ENCODE measurements at regions not wholly inside any gene's neighbourhood (a gene's known extent, or its start where the extent isn't known, plus 50 kb on each side); places are given as distances from the start of the nearest gene placed in this dataset.
"Not testable (repeated sequence)": the region's sequence is repeated elsewhere in the genome, so short reads cannot be mapped to it uniquely, and the experiment has no call there.

- DNase-seq, result no peak
Observed at GRCh38 chr2:171266102-171266501, 105.4 kb upstream of the TLK1 start.

GRCh38 chr2:171261529-171261928 is 100.8 kb upstream of the TLK1 start:
- not testable (repeated sequence) for DNase-seq

DNA sequence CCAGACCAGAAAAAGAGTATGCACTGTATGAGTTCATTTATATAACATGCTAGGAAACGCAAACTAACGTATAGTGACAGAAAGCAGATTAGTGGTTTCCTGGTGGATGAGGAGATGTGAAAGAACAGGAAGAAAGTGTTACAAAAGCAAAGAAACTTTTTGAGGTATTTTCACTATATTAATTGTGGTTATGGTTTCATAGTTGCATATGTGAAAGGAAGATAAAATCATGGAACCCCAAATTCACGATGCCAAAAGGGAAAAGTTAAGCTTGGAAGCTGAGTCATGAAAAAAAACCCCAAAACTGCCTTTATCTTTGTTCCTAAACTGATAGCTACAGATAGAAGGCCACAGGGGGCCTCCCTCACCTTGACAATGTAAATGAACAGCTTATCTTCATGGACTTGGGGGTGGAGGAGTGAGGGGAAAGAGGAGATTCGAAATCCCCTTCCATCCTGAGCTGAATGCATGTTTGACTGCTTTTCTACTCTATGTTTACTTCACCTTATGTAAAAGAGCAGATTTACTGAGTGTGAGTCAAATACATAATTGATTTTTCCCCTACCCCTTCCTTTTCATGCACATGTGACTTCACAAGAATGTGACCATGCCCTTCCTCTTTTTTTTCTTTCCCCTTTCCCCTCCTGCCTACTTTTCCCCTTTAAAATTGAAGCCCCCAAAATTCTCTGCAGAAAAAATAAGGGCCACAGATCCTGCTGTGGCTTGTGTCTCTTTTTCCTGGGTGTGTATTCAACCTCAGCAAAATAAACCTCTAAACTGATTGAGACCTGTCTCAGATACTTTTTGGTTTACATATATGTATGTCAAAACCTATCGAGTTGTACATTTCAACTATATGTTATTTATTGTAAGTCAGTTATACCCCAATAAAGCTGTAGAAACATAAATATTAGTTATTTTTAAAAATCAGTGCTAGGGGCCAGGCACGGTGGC is 100.1 kb upstream of the TLK1 start:
- peak; percentile 17 for DNase-seq

GRCh38 chr2:171254666-171255065 is 94.0 kb upstream of the TLK1 start:
- DNase-seq, result no peak

- no peak for DNase-seq
Observed at GRCh38 chr2:171253900-171254650, 93.4 kb upstream of the TLK1 start.

- DNase-seq, result no peak
Observed at GRCh38 chr2:171253279-171253678, 92.6 kb upstream of the TLK1 start.

DNA sequence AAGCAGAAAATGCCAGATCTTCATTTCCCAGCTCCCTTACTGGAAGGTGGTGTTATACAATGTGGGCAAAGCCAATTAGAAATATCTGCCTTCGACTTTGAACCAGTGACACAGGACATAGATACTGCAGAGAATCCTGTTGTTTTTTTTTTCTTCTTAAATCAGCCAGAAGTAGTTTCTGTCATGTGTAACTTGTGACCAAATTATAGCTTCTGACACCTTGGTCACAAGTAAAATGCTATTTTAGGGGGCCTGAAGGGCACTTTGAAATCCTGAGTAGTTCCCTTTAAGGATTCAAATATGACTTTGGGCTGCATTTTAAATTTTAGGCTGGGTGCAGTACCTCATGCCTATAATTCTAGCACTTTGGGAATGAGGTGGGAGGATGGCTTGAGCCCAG is 89.0 kb upstream of the TLK1 start:
- no peak for DNase-seq

DNA sequence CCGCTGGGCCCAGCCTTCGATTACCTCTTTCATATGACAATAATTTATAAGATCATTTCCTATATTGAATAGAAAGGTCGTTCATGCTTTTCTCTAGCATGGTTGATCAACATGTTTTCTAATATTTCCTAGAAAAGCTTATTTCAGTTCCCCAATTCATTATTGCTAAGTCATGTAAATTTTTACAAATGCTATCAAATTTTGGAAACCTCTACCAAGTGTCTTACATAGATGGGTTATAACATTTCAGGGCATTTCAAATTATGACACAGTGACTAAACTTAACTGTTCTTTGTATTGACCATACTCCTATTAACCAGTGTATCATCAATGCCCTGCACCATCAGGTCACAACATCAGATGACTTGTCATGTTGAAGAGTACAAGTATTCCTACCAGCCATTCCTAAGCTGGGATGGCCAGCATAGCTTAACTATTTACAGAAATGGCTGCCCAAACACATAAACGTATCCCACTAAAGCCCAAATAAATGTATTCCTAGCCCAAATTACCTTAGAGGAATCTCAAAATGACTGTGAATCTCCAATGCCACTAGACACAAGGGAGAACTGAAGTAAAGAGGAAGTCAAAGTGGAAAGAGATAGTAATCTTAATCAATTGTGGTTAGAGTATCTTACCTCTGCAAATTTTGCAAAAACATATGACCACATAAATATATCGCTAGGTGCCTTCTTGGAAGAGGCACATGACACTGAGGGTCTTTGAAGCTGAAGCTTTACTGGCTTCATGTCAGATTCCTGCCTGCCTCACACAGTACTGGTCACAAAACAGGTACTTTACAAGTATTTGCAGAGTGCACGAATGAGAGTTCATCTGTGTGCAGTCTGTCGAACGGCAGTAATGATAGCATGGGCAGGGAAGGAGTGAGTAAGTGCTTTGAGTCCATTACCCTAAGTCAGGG is 87.3 kb upstream of the TLK1 start:
- DNase-seq, result peak; percentile 1

DNA sequence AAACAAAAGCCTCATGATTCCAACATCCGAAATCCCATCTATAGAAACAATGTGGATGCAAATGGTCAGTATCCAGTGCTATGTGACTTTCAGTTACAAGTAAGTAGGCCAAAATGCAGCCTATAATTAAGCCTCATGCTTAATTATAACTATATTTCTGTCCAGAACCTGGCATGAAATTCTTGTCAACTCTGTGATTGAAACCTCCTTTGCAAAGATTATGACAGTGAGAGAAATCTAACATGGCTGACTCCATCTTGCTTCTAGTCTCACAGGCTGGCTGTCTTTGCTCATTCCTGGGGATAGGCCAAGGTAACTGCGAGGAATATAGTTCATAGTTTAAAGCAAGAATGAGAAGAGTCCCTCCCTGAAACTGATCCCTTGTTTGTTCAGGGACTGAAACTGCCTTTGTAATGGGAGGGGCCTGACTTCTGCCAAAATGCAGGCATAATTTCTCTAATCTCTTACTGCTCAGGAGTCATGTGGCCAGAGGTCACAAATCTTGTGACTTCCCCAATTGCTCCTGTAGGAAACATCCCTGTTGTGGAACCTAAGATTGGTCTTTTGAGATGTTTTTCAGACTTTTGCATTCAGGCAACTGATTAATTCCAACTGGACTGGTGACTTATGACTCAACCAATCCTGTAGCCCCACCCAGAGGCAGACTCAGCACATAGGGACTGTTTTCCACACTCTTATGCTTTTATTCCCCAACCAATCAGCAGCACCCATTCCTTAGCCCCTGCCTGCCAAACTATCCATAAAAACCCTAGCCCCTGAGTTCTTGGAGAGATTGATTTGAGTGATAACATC is 84.5 kb upstream of the TLK1 start:
- no peak for DNase-seq

GRCh38 chr2:171244466-171244969 is 83.8 kb upstream of the TLK1 start:
- no peak for DNase-seq

GRCh38 chr2:171241771-171242170 is 81.1 kb upstream of the TLK1 start:
- DNase-seq, result no peak

DNA sequence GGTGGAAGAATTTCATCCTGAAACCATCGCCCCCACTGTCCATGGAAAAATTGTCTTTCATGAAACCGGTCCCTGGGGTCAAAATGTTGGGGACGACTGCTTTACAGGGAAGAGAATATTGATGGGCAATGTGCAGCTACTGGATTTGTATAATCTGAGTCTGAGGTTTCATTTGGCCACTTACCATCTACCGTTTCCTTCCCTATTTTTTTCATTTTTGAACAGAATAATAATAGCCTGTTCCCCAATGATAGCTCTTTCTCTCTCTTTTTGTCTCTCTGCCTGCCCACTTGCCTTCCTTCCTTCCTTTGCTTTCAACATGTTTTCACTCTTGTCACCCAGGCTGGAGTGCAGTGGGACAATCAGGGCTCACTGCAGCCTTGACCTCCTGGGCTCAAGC is 78.3 kb upstream of the TLK1 start:
- no peak for DNase-seq

- DNase-seq, result no peak
Observed at GRCh38 chr2:171237751-171238505, 77.2 kb upstream of the TLK1 start.

DNA sequence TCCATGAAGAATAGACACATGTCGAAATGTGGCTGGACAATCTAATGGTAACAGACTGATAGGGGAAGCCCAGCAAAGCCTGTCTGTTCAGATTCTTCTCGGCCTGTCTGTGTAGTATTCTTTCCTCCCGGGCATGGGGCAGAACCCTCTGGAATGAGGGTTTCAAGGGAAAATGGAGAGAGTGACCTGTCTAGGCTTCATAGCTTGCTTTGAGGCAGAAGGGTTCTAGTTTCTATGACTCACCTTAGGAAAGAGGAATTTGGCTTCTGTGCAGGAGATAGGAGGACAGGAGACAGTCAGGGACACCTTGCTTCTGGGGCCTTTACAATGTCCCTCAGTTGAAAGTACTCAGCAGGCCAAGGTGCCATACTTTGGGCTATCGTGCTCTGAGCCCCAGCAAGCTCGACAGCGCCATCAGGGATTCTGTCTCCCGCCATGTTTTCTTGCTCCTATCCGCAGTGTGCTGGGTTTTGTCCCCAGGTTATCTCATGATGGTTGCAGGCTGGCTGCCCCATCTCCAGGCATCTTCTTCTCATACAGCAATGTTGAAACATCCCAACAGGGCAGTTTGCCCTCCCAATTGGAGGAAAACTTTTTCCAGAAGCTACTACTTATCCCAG is 74.7 kb upstream of the TLK1 start:
- DNase-seq, result no peak

DNA sequence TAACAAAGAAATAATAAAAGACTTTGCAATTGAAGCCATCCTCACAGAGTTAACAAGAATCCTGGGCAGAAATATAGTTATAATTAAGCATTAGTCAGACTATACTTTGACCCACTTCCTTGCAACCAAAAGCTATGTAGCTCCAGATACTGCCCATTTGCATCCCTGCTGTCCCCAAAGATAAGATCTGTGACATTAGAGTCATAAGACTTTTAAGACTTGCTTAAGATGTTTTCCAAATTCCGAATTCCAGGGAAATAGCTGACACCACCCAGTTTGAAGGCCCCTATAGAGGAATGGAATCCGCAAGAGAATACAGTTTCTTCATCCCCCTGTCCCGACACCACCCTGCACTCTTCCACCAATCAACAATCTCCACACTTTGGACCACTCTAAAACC is 69.5 kb upstream of the TLK1 start:
- no peak for DNase-seq

GRCh38 chr2:171228826-171229225 is 68.1 kb upstream of the TLK1 start:
- no peak for DNase-seq

DNA sequence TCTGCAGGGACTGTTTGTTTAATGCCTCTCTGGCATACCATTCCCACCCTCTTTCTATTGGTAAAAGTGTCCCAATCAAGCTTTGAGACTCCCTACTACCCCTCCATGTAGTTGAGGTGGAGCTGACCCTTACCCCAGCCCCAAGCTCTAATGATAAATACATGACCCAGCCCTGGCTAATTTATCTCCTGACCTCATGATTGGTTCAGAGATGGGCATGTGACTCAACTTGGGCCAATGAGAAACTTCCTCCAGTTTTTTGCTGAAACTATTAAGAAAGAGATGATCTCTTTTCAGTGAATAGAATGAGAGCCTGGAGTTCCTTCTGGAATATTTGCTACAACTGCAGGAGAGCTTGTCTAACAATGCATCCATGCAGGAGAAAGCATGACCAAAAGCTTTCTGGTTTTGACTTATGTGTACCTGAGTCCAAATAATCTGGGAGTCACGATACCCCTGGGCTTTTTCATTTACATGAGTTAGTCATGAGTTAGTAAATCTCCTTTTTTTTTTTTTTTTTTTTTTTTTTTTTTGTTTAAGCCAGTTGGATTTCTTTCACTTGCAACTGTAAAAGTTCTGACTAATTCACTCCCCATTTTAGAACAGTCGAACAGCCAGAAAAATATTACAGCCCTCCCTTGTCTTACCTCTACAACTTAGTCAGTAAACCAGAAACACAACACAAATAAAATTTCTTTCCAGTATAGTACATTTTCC is 66.5 kb upstream of the TLK1 start:
- no peak for DNase-seq

DNA sequence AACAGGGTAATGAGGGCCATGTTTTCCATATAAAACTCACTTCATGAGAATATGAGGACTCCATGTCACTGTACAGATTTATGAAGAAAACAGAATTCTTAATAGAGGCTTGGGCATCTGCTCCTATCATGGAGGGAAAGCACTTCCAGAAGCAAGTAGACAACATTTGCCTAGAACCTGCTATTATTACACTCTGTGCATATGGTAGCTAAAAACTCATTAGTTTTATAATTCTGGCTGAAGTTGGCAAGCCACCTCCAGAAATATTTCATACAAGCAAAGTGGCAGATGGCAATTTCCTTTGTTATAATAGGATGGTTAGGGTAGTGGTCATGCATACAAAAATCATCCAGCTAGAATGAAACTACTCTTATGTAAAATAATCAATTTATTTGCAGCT is 65.8 kb upstream of the TLK1 start:
- no peak for DNase-seq

DNA sequence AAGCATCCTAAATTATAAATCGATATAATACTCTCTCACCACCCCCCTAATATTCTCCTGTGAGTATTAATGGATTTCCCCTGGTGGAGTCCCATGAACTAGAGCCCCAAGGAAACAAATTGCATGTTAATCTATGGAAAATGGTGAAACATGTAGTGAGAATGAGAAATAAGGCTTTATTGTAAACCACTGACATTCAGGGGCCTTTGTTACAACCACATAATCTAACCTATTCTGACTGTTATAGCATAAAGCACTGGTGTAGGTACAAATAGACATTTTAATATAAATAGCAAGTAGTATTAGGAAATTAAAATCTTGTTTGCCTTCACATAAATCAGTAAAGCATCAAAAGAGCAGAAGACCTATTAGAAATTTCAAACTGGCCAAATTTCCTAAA is 65.3 kb upstream of the TLK1 start:
- DNase-seq, result no peak

Data from stimulated activated naive CD4-positive, alpha-beta T cell treated with Interleukin-2 at 50 U/mL for 16 hours (primary cell).